ENCODE measurements at regions not wholly inside any gene's neighbourhood (a gene's known extent, or its start where the extent isn't known, plus 50 kb on each side); places are given as distances from the start of the nearest gene placed in this dataset.
A peak's percentile ranks its signal among the peaks of the same experiment; 100 is the strongest.

- H3K4me3 Mint-ChIP-seq, result no peak overlapping the region
- H3K27ac Mint-ChIP-seq, result peak overlapping the region; percentile 91
- no peaks in the 10 kb centered on the region for H3K27me3 Mint-ChIP-seq
Observed at GRCh38 chr6:11343963-11344723, 111.7 kb upstream of the NEDD9 start.

GRCh38 chr6:11341867-11342266, 109.4 kb upstream of the NEDD9 start:
- Mint-ChIP-seq H3K9me3 (peaks cover 17% of the 10 kb centered on the region), H3K27ac (peak overlapping the region; percentile 91), H3K4me1 (peaks cover 71% of the 10 kb centered on the region), H3K4me3 (no peak overlapping the region), H3K36me3 (ENCODE audit: low read depth) (peaks cover 50% of the 10 kb centered on the region), H3K27me3 (no peaks in the 10 kb centered on the region)
- DNase-seq, result no peak
- no peak for ATAC-seq

More at GRCh38 chr6:11343963-11344723, 111.7 kb upstream of the NEDD9 start:
- Mint-ChIP-seq H3K36me3 (ENCODE audit: low read depth) (peaks cover 54% of the 10 kb centered on the region), H3K9me3 (peaks cover 16% of the 10 kb centered on the region), H3K4me1 (peaks cover 89% of the 10 kb centered on the region)
- DNase-seq (no peak), ATAC-seq (peak; percentile 31)

GRCh38 chr6:11341303-11341702, 108.8 kb upstream of the NEDD9 start:
- peaks cover 50% of the 10 kb centered on the region for H3K36me3 Mint-ChIP-seq (ENCODE audit: low read depth)
- H3K27ac Mint-ChIP-seq, result peak overlapping the region; percentile 44
- DNase-seq (no peak), ATAC-seq (no peak)
- no peaks in the 10 kb centered on the region for H3K27me3 Mint-ChIP-seq
- peaks cover 65% of the 10 kb centered on the region for H3K4me1 Mint-ChIP-seq
- no peak overlapping the region for H3K4me3 Mint-ChIP-seq
- peaks cover 17% of the 10 kb centered on the region for H3K9me3 Mint-ChIP-seq

- no peak for DNase-seq
- no peak overlapping the region for H3K4me3 Mint-ChIP-seq
- no peak overlapping the region for H3K27ac Mint-ChIP-seq
- peaks cover 17% of the 10 kb centered on the region for H3K9me3 Mint-ChIP-seq
- peaks cover 53% of the 10 kb centered on the region for H3K4me1 Mint-ChIP-seq
- no peaks in the 10 kb centered on the region for H3K27me3 Mint-ChIP-seq
- H3K36me3 Mint-ChIP-seq (ENCODE audit: low read depth), result peaks cover 49% of the 10 kb centered on the region
- ATAC-seq, result no peak
Observed at GRCh38 chr6:11339380-11339779, 106.9 kb upstream of the NEDD9 start.

GRCh38 chr6:11337306-11337705, 104.8 kb upstream of the NEDD9 start:
- Mint-ChIP-seq H3K4me1 (peaks cover 51% of the 10 kb centered on the region), H3K27me3 (no peaks in the 10 kb centered on the region), H3K4me3 (no peak overlapping the region), H3K9me3 (peaks cover 17% of the 10 kb centered on the region), H3K27ac (no peak overlapping the region), H3K36me3 (ENCODE audit: low read depth) (peaks cover 43% of the 10 kb centered on the region)
- no peak for DNase-seq
- ATAC-seq, result no peak

- DNase-seq (no peak), ATAC-seq (no peak)
- Mint-ChIP-seq H3K27ac (no peak overlapping the region), H3K4me1 (peaks cover 52% of the 10 kb centered on the region), H3K4me3 (no peak overlapping the region), H3K9me3 (peaks cover 10% of the 10 kb centered on the region), H3K27me3 (no peaks in the 10 kb centered on the region), H3K36me3 (ENCODE audit: low read depth) (peaks cover 37% of the 10 kb centered on the region)
Observed at GRCh38 chr6:11335826-11336225, 103.4 kb upstream of the NEDD9 start.

GRCh38 chr6:11333132-11333849, 100.8 kb upstream of the NEDD9 start:
- peaks cover 69% of the 10 kb centered on the region for H3K4me1 Mint-ChIP-seq
- no peaks in the 10 kb centered on the region for H3K9me3 Mint-ChIP-seq
- H3K36me3 Mint-ChIP-seq (ENCODE audit: low read depth), result peaks cover 32% of the 10 kb centered on the region
- H3K4me3 Mint-ChIP-seq, result no peak overlapping the region
- H3K27me3 Mint-ChIP-seq, result no peaks in the 10 kb centered on the region
- ATAC-seq (no peak), DNase-seq (no peak)
- peak overlapping the region; percentile 53 for H3K27ac Mint-ChIP-seq

- no peaks in the 10 kb centered on the region for H3K9me3 Mint-ChIP-seq
- H3K4me1 Mint-ChIP-seq, result peaks cover 75% of the 10 kb centered on the region
- ATAC-seq, result no peak
- H3K36me3 Mint-ChIP-seq (ENCODE audit: low read depth), result peaks cover 35% of the 10 kb centered on the region
- no peaks in the 10 kb centered on the region for H3K27me3 Mint-ChIP-seq
- H3K27ac Mint-ChIP-seq, result no peak overlapping the region
- H3K4me3 Mint-ChIP-seq, result no peak overlapping the region
- no peak for DNase-seq
Observed at GRCh38 chr6:11332463-11332862, 100.0 kb upstream of the NEDD9 start.

- peaks cover 43% of the 10 kb centered on the region for H3K36me3 Mint-ChIP-seq (ENCODE audit: low read depth)
- H3K9me3 Mint-ChIP-seq, result no peaks in the 10 kb centered on the region
- H3K4me3 Mint-ChIP-seq, result peak overlapping the region; percentile 45
- peak overlapping the region; percentile 92 for H3K27ac Mint-ChIP-seq
- peaks cover 88% of the 10 kb centered on the region for H3K4me1 Mint-ChIP-seq
- no peaks in the 10 kb centered on the region for H3K27me3 Mint-ChIP-seq
- ATAC-seq (no peak), DNase-seq (no peak)
Observed at GRCh38 chr6:11331111-11331510, 98.6 kb upstream of the NEDD9 start.

- H3K4me3 Mint-ChIP-seq, result peak overlapping the region; percentile 45
- peaks cover 40% of the 10 kb centered on the region for H3K36me3 Mint-ChIP-seq (ENCODE audit: low read depth)
- ATAC-seq, result no peak
- no peaks in the 10 kb centered on the region for H3K27me3 Mint-ChIP-seq
- peak; percentile 20 for DNase-seq
- H3K27ac Mint-ChIP-seq, result peak overlapping the region; percentile 92
- no peaks in the 10 kb centered on the region for H3K9me3 Mint-ChIP-seq
- H3K4me1 Mint-ChIP-seq, result peaks cover 92% of the 10 kb centered on the region
Observed at GRCh38 chr6:11330413-11330760, 97.9 kb upstream of the NEDD9 start.

GRCh38 chr6:11329726-11330412, 97.4 kb upstream of the NEDD9 start:
- Mint-ChIP-seq H3K9me3 (no peaks in the 10 kb centered on the region), H3K27ac (peak overlapping the region; percentile 92), H3K4me3 (peak overlapping the region; percentile 32), H3K4me1 (peaks cover 97% of the 10 kb centered on the region), H3K27me3 (no peaks in the 10 kb centered on the region), H3K36me3 (ENCODE audit: low read depth) (peaks cover 40% of the 10 kb centered on the region)
- ATAC-seq (peak; percentile 88), DNase-seq (no peak)

GRCh38 chr6:11328613-11329247, 96.3 kb upstream of the NEDD9 start:
- no peak for ATAC-seq
- H3K4me3 Mint-ChIP-seq, result no peak overlapping the region
- no peak for DNase-seq
- H3K9me3 Mint-ChIP-seq, result no peaks in the 10 kb centered on the region
- peaks cover 99% of the 10 kb centered on the region for H3K4me1 Mint-ChIP-seq
- H3K36me3 Mint-ChIP-seq (ENCODE audit: low read depth), result peaks cover 42% of the 10 kb centered on the region
- H3K27me3 Mint-ChIP-seq, result no peaks in the 10 kb centered on the region
- peak overlapping the region; percentile 40 for H3K27ac Mint-ChIP-seq

GRCh38 chr6:11327961-11328360, 95.5 kb upstream of the NEDD9 start:
- no peaks in the 10 kb centered on the region for H3K9me3 Mint-ChIP-seq
- peaks cover 99% of the 10 kb centered on the region for H3K4me1 Mint-ChIP-seq
- DNase-seq (no peak), ATAC-seq (no peak)
- H3K4me3 Mint-ChIP-seq, result no peak overlapping the region
- H3K27ac Mint-ChIP-seq, result peak overlapping the region; percentile 41
- peaks cover 42% of the 10 kb centered on the region for H3K36me3 Mint-ChIP-seq (ENCODE audit: low read depth)
- H3K27me3 Mint-ChIP-seq, result no peaks in the 10 kb centered on the region

GRCh38 chr6:11326116-11326515, 93.6 kb upstream of the NEDD9 start:
- H3K27ac Mint-ChIP-seq, result no peak overlapping the region
- no peak overlapping the region for H3K4me3 Mint-ChIP-seq
- ATAC-seq (no peak), DNase-seq (no peak)
- H3K36me3 Mint-ChIP-seq (ENCODE audit: low read depth), result peaks cover 33% of the 10 kb centered on the region
- H3K4me1 Mint-ChIP-seq, result peaks cover 90% of the 10 kb centered on the region
- no peaks in the 10 kb centered on the region for H3K27me3 Mint-ChIP-seq
- H3K9me3 Mint-ChIP-seq, result no peaks in the 10 kb centered on the region

Data from activated naive CD8-positive, alpha-beta T cell treated with anti-CD3 and anti-CD28 coated beads, Interleukin-2, amount 50 U/mL, for 24 hours (primary cell).